WTC11 (cell line): ENCODE measurements at regions not wholly inside any gene's neighbourhood (a gene's known extent, or its start where the extent isn't known, plus 50 kb on each side); places are given as distances from the start of the nearest gene placed in this dataset.

Experiments
- CREB1 ChIP-seq: sonication (generic); formaldehyde crosslinking; IDR thresholded peaks from 2 replicates; pipeline ENCODE4 v1.8.0; 2023; ENCODE audit warnings: mild to moderate bottlenecking, missing genetic modification reagents
- MYBL2 ChIP-seq: sonication (generic); formaldehyde crosslinking; IDR thresholded peaks from 2 replicates; pipeline ENCODE4 v1.8.1; 2023; ENCODE audit warnings: mild to moderate bottlenecking, moderate library complexity, missing genetic modification reagents
- NR3C1 ChIP-seq: sonication (generic); formaldehyde crosslinking; conservative IDR thresholded peaks from 2 replicates; pipeline ENCODE4 v1.8.1; 2023; ENCODE audit warnings: low read depth, mild to moderate bottlenecking, missing genetic modification reagents
- TEAD4 ChIP-seq: sonication (generic); formaldehyde crosslinking; IDR thresholded peaks from 2 replicates; pipeline ENCODE4 v1.8.0; 2022; ENCODE audit warnings: mild to moderate bottlenecking, missing genetic modification reagents
- ZBTB21 ChIP-seq: sonication (generic); formaldehyde crosslinking; IDR thresholded peaks from 2 replicates; pipeline ENCODE4 v1.8.1; 2023; ENCODE audit warnings: mild to moderate bottlenecking, missing genetic modification reagents, borderline replicate concordance
- ZNF423 ChIP-seq: fragments of 250-450 bp; sonication (Bioruptor Pico); IDR thresholded peaks from 2 replicates; pipeline ENCODE4 v2.1.2; 2022; ENCODE audit warnings: mild to moderate bottlenecking, moderate library complexity
- TF ChIP-seq, protein P1 (sequence below): fragments of 200-600 bp; IDR thresholded peaks from 2 replicates; pipeline ENCODE4 v1.8.0; 2022; ENCODE audit warnings: antibody characterized with exemption
- TF ChIP-seq, protein P2 (sequence below): sonication (generic); formaldehyde crosslinking; IDR thresholded peaks from 2 replicates; pipeline ENCODE4 v1.8.0; 2022; ENCODE audit warnings: mild to moderate bottlenecking, missing genetic modification reagents
- TF ChIP-seq, protein P3 (sequence below): sonication (generic); formaldehyde crosslinking; IDR thresholded peaks from 2 replicates; pipeline ENCODE4 v1.8.1; 2023; ENCODE audit warnings: mild to moderate bottlenecking, moderate library complexity, missing genetic modification reagents
- TF ChIP-seq, protein P4 (sequence below): sonication (generic); formaldehyde crosslinking; IDR thresholded peaks from 2 replicates; pipeline ENCODE4 v1.8.1; 2023; ENCODE audit warnings: mild to moderate bottlenecking, missing genetic modification reagents, moderate library complexity
- TF ChIP-seq, protein P5 (sequence below): fragments of 250-450 bp; sonication (Bioruptor Pico); conservative IDR thresholded peaks from 2 replicates; pipeline ENCODE4 v1.9.0; 2021; ENCODE audit warnings: mild to moderate bottlenecking

DNA sequence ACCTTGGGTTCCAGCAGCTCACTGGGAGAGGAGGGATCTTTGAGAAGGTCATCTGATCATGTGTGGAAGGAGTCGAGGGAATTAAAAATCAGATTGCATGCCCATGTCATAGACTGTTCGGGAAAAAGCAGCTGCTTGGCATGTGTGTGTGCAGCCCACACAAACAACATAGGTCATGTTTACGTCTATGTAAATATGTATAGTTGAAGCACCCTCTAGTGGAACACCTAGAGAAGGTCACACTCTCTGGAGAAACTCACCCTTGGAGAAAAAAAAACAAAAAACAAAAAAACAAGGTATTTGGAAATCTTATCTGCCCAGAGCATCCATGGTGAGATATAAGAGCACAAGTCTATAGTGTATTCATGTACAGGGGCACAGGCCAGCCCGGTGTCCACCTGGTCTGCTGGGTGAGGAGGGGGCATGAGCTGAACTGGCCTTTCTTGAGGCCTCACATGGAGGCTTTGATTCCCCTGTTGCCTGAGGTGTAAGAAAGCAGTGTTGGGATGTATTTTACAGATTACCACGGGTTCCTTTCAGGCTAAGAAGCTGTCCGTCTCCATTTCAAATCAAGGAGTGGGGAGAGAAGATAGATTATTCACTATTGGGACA is 98.0 kb downstream of the NPY start:
- TF ChIP-seq, protein P1, sequence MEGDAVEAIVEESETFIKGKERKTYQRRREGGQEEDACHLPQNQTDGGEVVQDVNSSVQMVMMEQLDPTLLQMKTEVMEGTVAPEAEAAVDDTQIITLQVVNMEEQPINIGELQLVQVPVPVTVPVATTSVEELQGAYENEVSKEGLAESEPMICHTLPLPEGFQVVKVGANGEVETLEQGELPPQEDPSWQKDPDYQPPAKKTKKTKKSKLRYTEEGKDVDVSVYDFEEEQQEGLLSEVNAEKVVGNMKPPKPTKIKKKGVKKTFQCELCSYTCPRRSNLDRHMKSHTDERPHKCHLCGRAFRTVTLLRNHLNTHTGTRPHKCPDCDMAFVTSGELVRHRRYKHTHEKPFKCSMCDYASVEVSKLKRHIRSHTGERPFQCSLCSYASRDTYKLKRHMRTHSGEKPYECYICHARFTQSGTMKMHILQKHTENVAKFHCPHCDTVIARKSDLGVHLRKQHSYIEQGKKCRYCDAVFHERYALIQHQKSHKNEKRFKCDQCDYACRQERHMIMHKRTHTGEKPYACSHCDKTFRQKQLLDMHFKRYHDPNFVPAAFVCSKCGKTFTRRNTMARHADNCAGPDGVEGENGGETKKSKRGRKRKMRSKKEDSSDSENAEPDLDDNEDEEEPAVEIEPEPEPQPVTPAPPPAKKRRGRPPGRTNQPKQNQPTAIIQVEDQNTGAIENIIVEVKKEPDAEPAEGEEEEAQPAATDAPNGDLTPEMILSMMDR = 0 out of 2 replicates have a peak, but pooled peaks have one; percentile 20
- no peak for TF ChIP-seq ZBTB21 (CRISPR knock-in tag)
- TF ChIP-seq, protein P2, sequence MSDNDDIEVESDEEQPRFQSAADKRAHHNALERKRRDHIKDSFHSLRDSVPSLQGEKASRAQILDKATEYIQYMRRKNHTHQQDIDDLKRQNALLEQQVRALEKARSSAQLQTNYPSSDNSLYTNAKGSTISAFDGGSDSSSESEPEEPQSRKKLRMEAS (CRISPR knock-in tag) = peak; percentile 27; the same call in 1 of the 2 replicates
- no peak for TF ChIP-seq ZNF423
- TF ChIP-seq, protein P3, sequence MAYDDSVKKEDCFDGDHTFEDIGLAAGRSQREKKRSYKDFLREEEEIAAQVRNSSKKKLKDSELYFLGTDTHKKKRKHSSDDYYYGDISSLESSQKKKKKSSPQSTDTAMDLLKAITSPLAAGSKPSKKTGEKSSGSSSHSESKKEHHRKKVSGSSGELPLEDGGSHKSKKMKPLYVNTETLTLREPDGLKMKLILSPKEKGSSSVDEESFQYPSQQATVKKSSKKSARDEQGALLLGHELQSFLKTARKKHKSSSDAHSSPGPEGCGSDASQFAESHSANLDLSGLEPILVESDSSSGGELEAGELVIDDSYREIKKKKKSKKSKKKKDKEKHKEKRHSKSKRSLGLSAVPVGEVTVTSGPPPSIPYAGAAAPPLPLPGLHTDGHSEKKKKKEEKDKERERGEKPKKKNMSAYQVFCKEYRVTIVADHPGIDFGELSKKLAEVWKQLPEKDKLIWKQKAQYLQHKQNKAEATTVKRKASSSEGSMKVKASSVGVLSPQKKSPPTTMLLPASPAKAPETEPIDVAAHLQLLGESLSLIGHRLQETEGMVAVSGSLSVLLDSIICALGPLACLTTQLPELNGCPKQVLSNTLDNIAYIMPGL (CRISPR knock-in tag) = no peak
- TF ChIP-seq TEAD4 (CRISPR knock-in tag) = no peak
- TF ChIP-seq NR3C1 (CRISPR knock-in tag) = no peak
- no peak for TF ChIP-seq MYBL2 (CRISPR knock-in tag)
- TF ChIP-seq CREB1 (CRISPR knock-in tag) = no peak
- TF ChIP-seq, protein P4, sequence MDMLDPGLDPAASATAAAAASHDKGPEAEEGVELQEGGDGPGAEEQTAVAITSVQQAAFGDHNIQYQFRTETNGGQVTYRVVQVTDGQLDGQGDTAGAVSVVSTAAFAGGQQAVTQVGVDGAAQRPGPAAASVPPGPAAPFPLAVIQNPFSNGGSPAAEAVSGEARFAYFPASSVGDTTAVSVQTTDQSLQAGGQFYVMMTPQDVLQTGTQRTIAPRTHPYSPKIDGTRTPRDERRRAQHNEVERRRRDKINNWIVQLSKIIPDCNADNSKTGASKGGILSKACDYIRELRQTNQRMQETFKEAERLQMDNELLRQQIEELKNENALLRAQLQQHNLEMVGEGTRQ (CRISPR knock-in tag) = no peak
- TF ChIP-seq, protein P5, sequence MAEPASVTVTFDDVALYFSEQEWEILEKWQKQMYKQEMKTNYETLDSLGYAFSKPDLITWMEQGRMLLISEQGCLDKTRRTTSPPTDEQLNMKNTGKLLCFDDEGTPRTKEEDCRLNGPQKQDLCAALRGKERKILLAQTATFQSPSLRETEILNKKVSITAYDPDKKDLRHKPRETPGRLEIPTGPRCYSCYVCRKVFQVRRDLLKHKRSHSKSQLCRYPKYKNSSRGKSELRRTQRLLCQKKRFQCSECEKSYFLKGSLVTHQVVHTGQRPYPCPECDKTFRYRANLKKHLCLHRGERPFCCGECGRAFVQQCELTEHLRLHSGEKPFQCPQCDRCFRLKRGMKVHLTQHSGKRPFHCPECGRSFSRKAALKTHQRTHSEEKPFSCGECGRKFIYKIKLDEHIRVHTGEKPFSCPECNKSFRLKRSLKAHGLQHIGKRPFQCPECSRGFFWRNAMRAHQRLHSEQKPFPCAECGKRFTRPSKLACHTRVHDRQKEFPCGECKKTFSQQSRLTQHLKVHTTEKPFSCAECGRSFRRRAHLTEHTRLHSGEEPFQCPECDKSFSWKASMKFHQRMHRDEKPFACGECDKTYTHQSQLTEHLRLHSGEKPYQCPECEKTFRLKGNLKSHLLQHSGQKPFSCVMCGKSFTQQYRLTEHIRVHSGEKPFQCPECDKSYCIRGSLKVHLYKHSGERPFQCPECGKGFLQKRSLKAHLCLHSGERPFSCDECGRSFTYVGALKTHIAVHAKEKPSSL (CRISPR knock-in tag) = no peak
